Osteocyte (in vitro differentiated cells): ENCODE measurements at regions not wholly inside any gene's neighbourhood (a gene's known extent, or its start where the extent isn't known, plus 50 kb on each side); places are given as distances from the start of the nearest gene placed in this dataset.
"Not testable (repeated sequence)": the region's sequence is repeated elsewhere in the genome, so short reads cannot be mapped to it uniquely, and the experiment has no call there.

Experiments used
- DNase-seq: peaks from one replicate; pipeline ENCODE4 v3.0.0; 2021; ENCODE audit warnings: mixed read lengths; ENCODE audit not compliant: unreplicated experiment; ENCODE audit errors: extremely low spot score
- H3K27ac Mint-ChIP-seq: one replicate; pipeline ENCODE4 v1.8.0; 2021; ENCODE audit warnings: mild to moderate bottlenecking, mixed read lengths; ENCODE audit not compliant: unreplicated experiment
- H3K27me3 Mint-ChIP-seq: one replicate; pipeline ENCODE4 v1.8.0; 2021; ENCODE audit warnings: mixed read lengths; ENCODE audit not compliant: unreplicated experiment
- H3K36me3 Mint-ChIP-seq: one replicate; pipeline ENCODE4 v1.8.0; 2021; ENCODE audit warnings: mixed read lengths; ENCODE audit not compliant: unreplicated experiment
- H3K4me1 Mint-ChIP-seq: one replicate; pipeline ENCODE4 v1.8.0; 2021; ENCODE audit warnings: mixed read lengths; ENCODE audit not compliant: unreplicated experiment
- H3K4me3 Mint-ChIP-seq: one replicate; pipeline ENCODE4 v1.8.0; 2021; ENCODE audit warnings: mild to moderate bottlenecking, moderate library complexity, mixed read lengths; ENCODE audit not compliant: unreplicated experiment
- H3K9me3 Mint-ChIP-seq: one replicate; pipeline ENCODE4 v1.8.0; 2021; ENCODE audit warnings: mixed read lengths; ENCODE audit not compliant: unreplicated experiment
- CTCF ChIP-seq: fragments of 200-600 bp; sonication (generic); IDR thresholded peaks from 2 replicates; pipeline ENCODE4 v1.5.0; 2021; ENCODE audit warnings: antibody characterized with exemption, mild to moderate bottlenecking, moderate library complexity

DNA sequence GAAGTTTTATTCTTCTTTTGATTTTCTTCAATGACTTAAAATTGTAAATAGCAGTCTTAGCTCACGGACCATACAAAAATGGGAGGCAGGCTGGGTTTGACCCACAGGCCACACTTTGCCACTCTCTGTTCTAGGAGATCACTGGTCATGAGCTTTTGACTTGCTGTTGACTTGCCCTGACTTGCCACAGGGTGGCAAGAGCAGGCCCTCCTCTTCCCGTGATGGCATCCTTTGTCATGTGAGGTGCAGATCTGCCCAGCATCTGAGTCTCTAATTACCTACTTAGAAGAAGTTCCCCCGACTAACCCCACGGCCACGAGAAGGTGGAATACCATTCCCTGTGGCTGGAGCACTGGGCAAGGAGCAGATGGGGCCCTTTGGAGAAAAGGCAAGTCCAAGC, 81.0 kb upstream of the SCAF11 start:
- no peak for DNase-seq
- Mint-ChIP-seq H3K36me3 (no peaks in the 10 kb centered on the region), H3K4me3 (no peak overlapping the region), H3K27me3 (peaks cover 25% of the 10 kb centered on the region), H3K4me1 (peaks cover 12% of the 10 kb centered on the region), H3K9me3 (no peaks in the 10 kb centered on the region), H3K27ac (no peak overlapping the region)
- TF ChIP-seq CTCF = no peak

- TF ChIP-seq CTCF = no peak
- Mint-ChIP-seq H3K4me1 (peaks cover 8% of the 10 kb centered on the region), H3K36me3 (no peaks in the 10 kb centered on the region), H3K9me3 (no peaks in the 10 kb centered on the region), H3K27ac (no peak overlapping the region), H3K27me3 (peaks cover 30% of the 10 kb centered on the region), H3K4me3 (no peak overlapping the region)
- DNase-seq = no peak
Measured at GRCh38 chr12:46067094-46067493, 76.7 kb upstream of the SCAF11 start.

DNA sequence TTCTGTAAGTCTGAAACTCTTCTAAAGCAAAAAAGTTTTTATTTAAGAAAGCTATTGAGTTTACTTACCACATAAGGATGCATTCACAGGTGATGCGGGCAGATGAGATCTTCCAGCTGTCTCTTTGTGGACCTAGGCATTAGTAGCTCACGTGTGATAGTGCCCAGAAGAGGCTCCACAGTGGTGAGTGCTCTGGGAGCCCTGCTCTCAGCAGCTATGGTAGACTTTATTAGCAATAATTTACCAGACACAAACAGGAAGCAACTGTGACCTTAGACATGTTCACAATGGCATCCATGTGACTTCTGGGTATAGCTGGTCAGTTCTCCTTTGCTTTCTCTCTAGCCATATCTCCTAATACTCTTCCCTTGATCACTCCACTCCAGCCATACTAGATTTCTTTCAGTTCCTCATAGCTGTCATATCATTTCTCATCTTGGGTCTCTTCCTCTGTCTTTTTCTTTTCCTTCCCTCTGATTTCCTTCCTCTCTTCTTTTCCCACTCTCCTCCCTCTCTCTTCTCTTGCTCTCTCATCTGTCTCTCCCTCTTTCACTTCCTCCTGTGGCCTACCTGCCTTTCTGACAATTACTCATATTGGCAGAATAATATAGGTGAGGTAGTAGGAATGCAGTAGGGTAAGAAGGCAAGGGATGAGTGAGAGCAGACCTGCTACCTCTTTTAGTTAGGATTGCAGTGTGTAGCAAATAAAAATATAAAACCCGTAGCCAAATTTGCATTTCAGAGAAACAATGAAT, 75.2 kb upstream of the SCAF11 start:
- no peak overlapping the region for H3K27ac Mint-ChIP-seq
- DNase-seq = no peak
- H3K36me3 Mint-ChIP-seq = no peaks in the 10 kb centered on the region
- H3K4me1 Mint-ChIP-seq = peaks cover 5% of the 10 kb centered on the region
- H3K4me3 Mint-ChIP-seq = no peak overlapping the region
- H3K27me3 Mint-ChIP-seq = peaks cover 39% of the 10 kb centered on the region
- H3K9me3 Mint-ChIP-seq = peaks cover 7% of the 10 kb centered on the region
- TF ChIP-seq CTCF = no peak

- no peak for TF ChIP-seq CTCF
- Mint-ChIP-seq H3K36me3 (peaks cover 3% of the 10 kb centered on the region), H3K4me1 (no peaks in the 10 kb centered on the region), H3K27ac (no peak overlapping the region), H3K4me3 (no peak overlapping the region), H3K27me3 (peaks cover 50% of the 10 kb centered on the region), H3K9me3 (peaks cover 14% of the 10 kb centered on the region)
- DNase-seq = no peak
Measured at GRCh38 chr12:46064548-46064947, 74.2 kb upstream of the SCAF11 start.

DNA sequence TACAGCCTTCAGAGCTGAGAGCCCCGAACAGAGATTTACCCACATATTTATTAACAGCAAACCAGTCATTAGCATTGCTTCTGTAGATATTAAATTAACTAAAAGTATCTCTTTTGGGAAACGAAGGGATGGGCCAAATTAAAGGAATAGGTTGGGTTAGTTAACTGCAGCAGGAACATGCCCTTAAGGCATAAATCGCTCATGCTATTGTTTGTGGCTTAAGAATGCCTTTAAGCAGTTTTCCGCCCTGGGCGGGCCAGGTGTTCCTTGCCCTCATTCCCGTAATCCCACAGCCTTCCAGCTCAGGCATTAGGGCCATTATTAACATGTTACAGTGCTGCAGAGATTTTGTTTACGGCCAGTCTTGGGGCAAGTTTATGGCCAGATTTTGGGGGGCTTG, 68.3 kb upstream of the SCAF11 start:
- H3K4me3 Mint-ChIP-seq, DNase-seq, H3K36me3 Mint-ChIP-seq, H3K27ac Mint-ChIP-seq, H3K4me1 Mint-ChIP-seq: not testable (repeated sequence)
- Mint-ChIP-seq H3K27me3 (peaks cover 41% of the 10 kb centered on the region), H3K9me3 (peaks cover 34% of the 10 kb centered on the region)
